Fibroblast of skin of scalp (primary cell): ENCODE measurements at regions not wholly inside any gene's neighbourhood (a gene's known extent, or its start where the extent isn't known, plus 50 kb on each side); places are given as distances from the start of the nearest gene placed in this dataset.
A peak's percentile ranks its signal among the peaks of the same experiment; 100 is the strongest.
"Not testable (repeated sequence)": the region's sequence is repeated elsewhere in the genome, so short reads cannot be mapped to it uniquely, and the experiment has no call there.

Experiments used
- DNase-seq: peaks from one replicate; pipeline ENCODE4 v3.0.0-alpha.2; 2013

- DNase-seq = no peak
Measured at GRCh38 chr12:19669793-19670192, 230.5 kb downstream of the AEBP2 start.

DNA sequence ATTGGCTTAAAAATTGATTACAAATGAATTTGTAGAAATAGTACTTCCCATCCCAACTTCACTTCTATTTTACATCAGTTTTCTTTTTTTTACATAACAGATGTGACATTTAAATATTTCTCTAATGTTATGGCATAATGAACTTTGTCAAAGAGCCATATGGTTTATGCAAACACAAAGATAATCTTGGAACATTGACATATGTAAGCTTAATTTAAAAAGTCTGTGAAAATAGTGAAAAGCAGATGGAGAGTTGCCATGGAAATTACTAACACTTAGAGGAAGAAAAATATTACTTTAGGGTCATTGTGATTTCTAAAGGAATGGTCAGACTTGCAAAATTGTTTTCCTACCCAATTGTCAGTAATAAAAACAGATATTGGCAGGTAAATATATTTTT, 232.4 kb downstream of the AEBP2 start:
- peak; percentile 36 for DNase-seq

DNA sequence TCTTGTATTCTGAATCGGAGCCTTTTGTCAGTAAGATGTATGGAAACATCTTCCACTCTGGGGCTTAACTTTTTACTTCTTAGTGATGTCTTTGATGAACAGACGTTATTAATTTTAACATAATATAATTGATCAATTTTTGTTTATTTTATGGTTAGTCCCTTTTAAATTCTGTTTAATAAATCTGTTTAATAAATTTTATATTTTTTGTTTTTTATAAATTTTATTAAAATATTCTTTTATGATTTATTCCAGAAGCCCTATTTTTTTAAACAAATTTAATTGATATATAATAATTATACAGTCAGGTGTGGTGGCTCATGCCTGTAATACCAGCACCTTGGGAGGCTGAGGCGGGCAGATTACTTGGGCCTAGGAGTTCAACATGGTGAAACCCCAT, 235.1 kb downstream of the AEBP2 start:
- DNase-seq = no peak

DNA sequence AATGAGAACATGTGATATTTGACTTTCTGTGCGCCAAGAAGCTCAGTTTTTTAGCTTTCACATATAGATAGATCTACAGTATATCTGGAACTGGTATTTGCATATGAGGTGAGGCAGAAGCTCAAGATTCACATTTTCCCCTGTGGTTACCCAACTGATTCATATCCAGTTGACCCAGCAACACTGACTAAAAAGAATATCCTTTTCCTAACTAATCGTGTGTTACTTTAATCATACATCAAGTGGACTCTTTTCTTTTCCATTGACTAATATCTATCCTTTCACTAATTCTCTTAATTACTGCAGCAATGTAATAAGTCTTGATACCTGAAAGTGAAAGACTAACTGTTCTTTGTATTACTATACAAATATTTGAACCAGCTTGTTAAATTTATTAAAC, 236.1 kb downstream of the AEBP2 start:
- DNase-seq = no peak

GRCh38 chr12:19678501-19678900, 239.2 kb downstream of the AEBP2 start:
- not testable (repeated sequence) for DNase-seq

- DNase-seq = no peak
Measured at GRCh38 chr12:19681007-19681406, 241.7 kb downstream of the AEBP2 start.

DNA sequence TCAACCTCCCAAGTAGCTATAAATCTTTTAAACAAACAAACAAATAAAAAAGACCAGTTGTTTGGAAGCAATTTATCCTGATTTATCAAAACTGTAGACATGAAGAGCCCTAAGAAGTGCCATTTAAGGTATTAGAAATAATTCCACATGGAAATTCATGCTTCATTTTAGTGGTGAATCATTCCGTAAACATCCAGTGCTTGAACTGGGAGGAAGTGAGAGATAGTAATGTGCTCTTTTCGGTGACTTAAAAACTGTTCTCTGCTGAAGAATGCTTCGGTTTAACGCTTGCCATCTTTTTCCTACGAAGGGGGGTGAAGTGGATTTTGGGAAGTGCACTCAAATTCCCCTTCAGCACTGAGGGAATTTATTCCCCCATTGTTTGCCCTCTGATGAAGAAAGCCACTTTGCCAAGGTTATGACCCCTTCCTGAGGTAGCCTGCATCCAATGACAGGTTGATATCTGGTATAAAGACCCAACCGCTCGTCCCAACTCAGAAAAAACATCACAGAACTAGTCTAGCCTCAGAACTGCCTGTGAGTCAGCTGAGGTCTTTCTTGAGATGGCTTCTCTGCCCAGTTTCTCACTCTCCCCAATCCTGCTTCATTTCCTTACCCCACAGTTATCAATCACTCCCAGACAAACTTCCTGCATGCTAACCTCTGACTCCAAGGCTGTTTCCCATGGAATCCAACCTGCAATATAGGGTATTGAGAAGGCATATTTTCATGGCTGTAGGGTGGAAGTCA, 244.1 kb downstream of the AEBP2 start:
- DNase-seq = peak; percentile 84

DNA sequence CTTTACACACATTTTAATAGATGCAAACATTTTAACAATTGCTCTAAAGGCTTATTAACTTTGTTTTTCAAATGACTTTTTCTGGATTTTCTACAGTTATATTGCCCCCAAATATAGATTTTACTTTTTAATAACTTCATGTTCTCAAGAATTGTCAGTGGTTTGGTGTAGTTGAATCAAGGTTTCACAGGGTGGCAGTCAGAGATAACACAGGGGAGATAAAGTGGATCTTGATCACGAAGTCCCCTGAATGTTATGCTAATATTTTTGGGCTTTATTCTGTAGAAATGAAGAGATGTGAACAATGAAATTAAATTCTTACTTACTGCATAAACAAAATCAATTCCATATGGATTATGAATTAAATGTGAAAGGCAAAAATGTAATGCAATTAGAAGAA, 248.1 kb downstream of the AEBP2 start:
- no peak for DNase-seq

DNA sequence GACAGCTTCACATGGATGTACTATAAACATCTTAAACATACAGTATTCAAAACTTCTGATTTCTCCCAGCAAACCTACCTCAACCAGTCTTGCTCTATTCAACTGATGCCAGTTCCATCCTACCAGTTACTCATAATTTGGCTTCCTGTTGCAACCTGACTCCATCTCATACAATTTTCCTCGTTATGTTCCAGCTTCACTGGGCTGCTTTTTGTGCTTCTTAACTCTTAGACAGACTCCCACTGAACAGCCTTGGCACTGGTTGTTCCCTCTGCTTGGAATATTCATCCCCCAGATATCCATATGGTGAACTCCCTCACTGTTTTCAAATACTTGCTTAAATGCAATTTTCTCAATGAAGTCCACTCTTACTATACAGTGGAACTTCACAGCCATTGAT, 249.2 kb downstream of the AEBP2 start:
- DNase-seq = no peak

GRCh38 chr12:19689226-19689625, 249.9 kb downstream of the AEBP2 start:
- DNase-seq = no peak

- DNase-seq = no peak
Measured at GRCh38 chr12:19689801-19690472, 250.6 kb downstream of the AEBP2 start.

GRCh38 chr12:19692091-19692490, 252.8 kb downstream of the AEBP2 start:
- DNase-seq = no peak

GRCh38 chr12:19692566-19692965, 253.3 kb downstream of the AEBP2 start:
- DNase-seq = no peak

DNA sequence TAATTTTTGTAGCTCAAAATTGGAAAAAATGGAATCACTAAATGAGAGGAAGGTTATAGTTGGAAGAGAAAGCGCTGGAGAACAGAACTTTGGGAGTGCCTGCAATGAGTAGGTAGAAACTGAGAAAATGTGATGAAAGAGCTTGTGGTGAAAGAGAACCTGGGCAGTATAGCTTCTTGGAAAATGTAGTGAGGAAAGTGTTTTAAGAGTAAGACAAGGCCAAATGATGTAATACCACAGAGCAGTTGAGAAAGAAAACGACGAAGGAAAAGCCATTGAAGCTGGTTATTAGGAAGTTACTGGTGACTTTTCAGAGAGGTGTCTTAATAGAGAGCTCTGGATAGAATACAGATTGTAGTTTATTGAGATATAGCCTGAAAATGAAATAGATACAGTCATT, 255.3 kb downstream of the AEBP2 start:
- DNase-seq = no peak

DNA sequence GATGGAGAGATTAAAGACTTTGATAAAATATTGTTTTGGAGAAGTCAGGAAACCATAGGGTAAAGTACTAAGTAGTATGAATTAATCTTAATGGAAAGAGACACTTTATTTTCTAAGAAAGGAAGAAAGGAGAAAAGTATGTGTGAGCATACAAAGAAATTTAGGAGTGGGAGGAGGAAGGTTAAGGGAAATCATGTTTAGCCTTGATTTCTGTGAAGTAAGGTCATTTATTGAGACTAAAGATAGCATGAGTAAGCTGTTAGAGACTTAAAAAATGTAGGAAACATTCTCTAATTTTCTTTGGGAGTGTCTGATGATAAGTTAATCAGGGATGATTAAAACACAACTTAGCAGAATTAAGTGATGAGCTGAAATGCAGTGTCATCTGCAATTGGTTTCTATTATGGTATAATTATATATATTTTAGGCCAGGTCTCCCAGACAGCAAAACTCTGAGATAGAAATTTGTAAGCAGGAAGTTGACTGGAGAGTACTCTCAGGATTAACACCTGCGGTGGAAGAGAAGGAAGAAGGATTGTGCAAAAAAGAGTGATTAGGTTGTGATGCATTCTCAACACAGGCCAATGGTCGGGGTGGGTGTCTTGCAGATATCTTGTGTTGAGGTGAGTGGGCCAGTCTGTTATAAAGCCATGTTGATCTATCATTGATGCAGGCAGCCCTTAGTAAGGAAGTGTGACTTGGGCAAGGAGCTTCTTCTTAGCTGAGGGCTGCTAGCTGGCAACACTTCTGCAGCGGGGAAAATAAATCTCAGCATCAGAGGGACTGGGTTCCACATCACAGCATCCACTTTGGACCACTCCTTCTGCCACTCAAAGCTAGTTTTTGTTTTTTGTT, 256.2 kb downstream of the AEBP2 start:
- peak; percentile 34 for DNase-seq

DNA sequence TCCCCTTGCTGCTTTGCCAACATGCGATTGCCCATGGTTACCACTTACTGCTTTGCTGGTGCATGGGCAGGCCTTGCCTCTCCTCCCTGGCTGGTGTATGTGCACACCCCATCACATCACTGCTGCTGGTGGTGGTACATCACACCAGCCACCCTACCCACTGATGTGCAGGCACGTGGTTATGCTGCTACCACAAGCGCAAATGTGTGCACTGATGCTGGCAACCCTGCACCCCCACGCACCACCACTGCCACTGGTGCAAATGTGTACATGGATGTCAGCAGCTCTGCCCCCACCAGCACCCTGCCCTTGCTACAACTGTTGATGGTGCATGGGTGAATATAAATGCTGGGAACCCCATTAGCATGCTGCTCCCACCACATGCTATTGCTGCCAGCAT, 261.7 kb downstream of the AEBP2 start:
- no peak for DNase-seq

DNA sequence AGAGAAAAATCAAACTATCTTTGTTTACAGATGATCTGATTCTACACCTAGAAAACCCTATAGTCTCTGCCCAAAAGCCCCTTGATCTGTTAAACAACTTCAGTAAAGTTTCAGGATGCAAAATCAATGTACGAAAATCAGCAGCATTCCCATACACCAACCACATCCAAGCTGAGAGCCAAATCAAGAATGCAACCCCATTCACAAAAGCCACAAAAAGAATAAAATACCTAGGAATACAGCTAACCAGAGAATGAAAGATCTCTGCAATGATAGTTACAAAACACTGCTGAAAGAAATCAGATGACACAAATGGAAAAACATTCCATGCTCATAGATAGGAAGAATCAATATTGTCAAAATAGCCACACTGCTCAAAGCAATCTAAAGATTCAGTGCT, 265.7 kb downstream of the AEBP2 start:
- DNase-seq = peak; percentile 23

DNA sequence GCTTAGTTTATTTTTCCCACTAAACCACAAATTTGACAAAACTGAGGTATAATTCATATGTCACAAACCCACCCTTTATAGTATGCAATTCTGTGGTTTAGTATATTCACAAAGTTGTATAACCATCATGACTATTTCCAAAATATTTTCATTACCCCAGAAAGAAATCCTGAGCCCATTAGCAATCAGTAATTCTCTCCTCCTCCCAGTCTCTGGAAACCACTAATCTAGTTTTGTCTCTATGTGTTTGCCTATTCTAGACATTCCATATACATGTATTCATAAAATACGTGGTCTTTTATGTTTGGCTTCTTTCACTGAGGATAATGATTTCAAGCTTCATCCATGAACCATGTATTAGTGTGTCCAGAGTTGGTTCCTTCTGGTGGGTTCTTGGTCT, 267.6 kb downstream of the AEBP2 start:
- DNase-seq = peak; percentile 87

DNA sequence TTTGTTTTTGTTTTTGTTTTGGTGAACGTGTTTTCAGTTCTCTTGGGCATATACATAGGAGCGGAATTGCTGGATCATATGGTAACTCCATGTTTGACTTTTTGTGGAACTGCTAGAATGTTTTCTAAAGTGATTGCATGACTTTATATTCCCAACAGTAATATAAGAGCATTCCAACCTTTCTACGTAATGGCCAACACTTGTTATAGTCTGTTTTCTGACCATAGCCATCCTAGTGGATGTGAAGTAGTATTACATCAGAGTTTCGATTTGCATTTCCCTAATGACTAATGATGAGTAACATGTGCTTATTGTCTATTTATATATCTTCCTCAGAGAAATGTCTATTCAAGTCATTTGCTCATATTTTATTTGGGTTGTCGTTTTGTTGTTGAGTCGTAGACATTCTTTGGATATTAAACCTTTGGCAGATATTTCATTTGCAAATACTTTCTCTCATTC, 268.7 kb downstream of the AEBP2 start:
- peak; percentile 74 for DNase-seq

- DNase-seq = no peak
Measured at GRCh38 chr12:19709889-19710288, 270.6 kb downstream of the AEBP2 start.

- peak; percentile 11 for DNase-seq
Measured at GRCh38 chr12:19710811-19711793, 271.8 kb downstream of the AEBP2 start.

- peak; percentile 84 for DNase-seq
Measured at GRCh38 chr12:19712041-19712440, 272.7 kb downstream of the AEBP2 start.
